Neutrophil (primary cell): ENCODE measurements at regions not wholly inside any gene's neighbourhood (a gene's known extent, or its start where the extent isn't known, plus 50 kb on each side); places are given as distances from the start of the nearest gene placed in this dataset.

Source experiments
- H3K27ac ChIP-seq: fragments of 200-600 bp; sonication (generic); 2 replicates; pipeline ENCODE4 v1.5.1; 2016; ENCODE audit warnings: mild to moderate bottlenecking, moderate library complexity
- H3K27me3 ChIP-seq: fragments of 200-600 bp; sonication (generic); 2 replicates; pipeline ENCODE4 v1.6.0; 2016; ENCODE audit warnings: mild to moderate bottlenecking
- H3K36me3 ChIP-seq: fragments of 200-600 bp; sonication (generic); 2 replicates; pipeline ENCODE4 v1.5.1; 2017
- H3K4me1 ChIP-seq, 2 experiments: fragments of 200-600 bp in 1 of 2; sonication (generic) in 1 of 2; 1 replicate in 1 of 2; 2 replicates in 1 of 2; pipeline versions ENCODE4 v1.5.1 to v1.6.1; 2013 to 2016; ENCODE audit warnings: low read depth in 1 of 2, low read length in 1 of 2, mild to moderate bottlenecking in 1 of 2, moderate library complexity in 1 of 2; ENCODE audit not compliant: control insufficient read depth in 1 of 2, insufficient read depth in 1 of 2
- H3K4me3 ChIP-seq, 2 experiments: fragments of 200-600 bp in 1 of 2; sonication (generic) in 1 of 2; 1 replicate in 1 of 2; 2 replicates in 1 of 2; pipeline ENCODE4 v1.5.1; 2013 to 2016; ENCODE audit warnings: low read depth in 1 of 2, low read length in 1 of 2, mild to moderate bottlenecking in 1 of 2, moderate library complexity in 1 of 2
- H3K9me3 ChIP-seq: fragments of 200-600 bp; sonication (generic); 2 replicates; pipeline ENCODE4 v1.5.1; 2016
- CTCF ChIP-seq: fragments of 200-600 bp; sonication (generic); IDR thresholded peaks from 2 replicates; pipeline ENCODE4 v1.5.1; 2016; ENCODE audit warnings: antibody characterized with exemption

GRCh38 chr18:78240101-78240500, 739.5 kb upstream of the SALL3 start:
- Histone ChIP-seq H3K36me3 (no peaks in the 10 kb centered on the region), H3K4me1 (no peaks in the 10 kb centered on the region), H3K27ac (no peak overlapping the region), H3K27me3 (no peaks in the 10 kb centered on the region), H3K9me3 (no peaks in the 10 kb centered on the region), H3K4me3 (no peak overlapping the region)
- TF ChIP-seq CTCF: no peak

GRCh38 chr18:78240627-78241252, 738.9 kb upstream of the SALL3 start:
- H3K4me1 ChIP-seq: no peaks in the 10 kb centered on the region
- no peak overlapping the region for H3K4me3 ChIP-seq
- H3K36me3 ChIP-seq: no peaks in the 10 kb centered on the region
- H3K9me3 ChIP-seq: no peaks in the 10 kb centered on the region
- no peak overlapping the region for H3K27ac ChIP-seq
- no peak for TF ChIP-seq CTCF
- H3K27me3 ChIP-seq: no peaks in the 10 kb centered on the region

- H3K36me3 ChIP-seq: no peaks in the 10 kb centered on the region
- TF ChIP-seq CTCF: no peak
- no peak overlapping the region for H3K27ac ChIP-seq
- no peaks in the 10 kb centered on the region for H3K9me3 ChIP-seq
- no peak overlapping the region for H3K4me3 ChIP-seq
- no peaks in the 10 kb centered on the region for H3K27me3 ChIP-seq
- H3K4me1 ChIP-seq: no peaks in the 10 kb centered on the region
Measured at GRCh38 chr18:78241535-78242253, 737.9 kb upstream of the SALL3 start.

GRCh38 chr18:78242254-78242643, 737.4 kb upstream of the SALL3 start:
- Histone ChIP-seq H3K27ac (no peak overlapping the region), H3K4me3 (no peak overlapping the region)

GRCh38 chr18:78242806-78243205, 736.8 kb upstream of the SALL3 start:
- H3K4me3 ChIP-seq: no peak overlapping the region
- no peak for TF ChIP-seq CTCF
- no peaks in the 10 kb centered on the region for H3K27me3 ChIP-seq
- H3K9me3 ChIP-seq: no peaks in the 10 kb centered on the region
- no peak overlapping the region for H3K27ac ChIP-seq
- no peaks in the 10 kb centered on the region for H3K4me1 ChIP-seq
- no peaks in the 10 kb centered on the region for H3K36me3 ChIP-seq

More at GRCh38 chr18:78242254-78242643, 737.4 kb upstream of the SALL3 start:
- H3K27me3 ChIP-seq: no peaks in the 10 kb centered on the region
- TF ChIP-seq CTCF: no peak
- H3K9me3 ChIP-seq: no peaks in the 10 kb centered on the region
- H3K4me1 ChIP-seq: no peaks in the 10 kb centered on the region
- no peaks in the 10 kb centered on the region for H3K36me3 ChIP-seq
